H1 (cell line): ENCODE measurements at regions not wholly inside any gene's neighbourhood (a gene's known extent, or its start where the extent isn't known, plus 50 kb on each side); places are given as distances from the start of the nearest gene placed in this dataset.

Experiments used
- CTCF ChIA-PET: fragments of 300-600 bp; sonication (Branson Sonifier 250); formaldehyde crosslinking; loops from one replicate; lab custom pipeline; 2021; ENCODE audit not compliant: partially characterized antibody; lab: Charles Lee
- POLR2A ChIA-PET: fragments of 300-600 bp; sonication (Branson Sonifier 250); formaldehyde crosslinking; loops from one replicate; lab custom pipeline; 2021; ENCODE audit warnings: inconsistent platforms; ENCODE audit not compliant: partially characterized antibody; lab: Charles Lee
- DNase-seq, 2 experiments: peaks; one replicate each; pipeline versions ENCODE4 v3.0.0 to v3.0.0-alpha.2; 2010 to 2022; ENCODE audit warnings: low spot score in 2 of 2, low read depth in 1 of 2, mixed read lengths in 1 of 2
- FAIRE-seq: peaks from 2 replicates; lab custom pipeline; 2011; peaks lifted over from hg19 to GRCh38; lab: Jason Lieb, UNC
- H2AFZ ChIP-seq: 2 replicates; pipeline ENCODE4 v1.8.1; 2012; ENCODE audit warnings: low read length, inconsistent platforms
- H2AK5ac ChIP-seq: 2 replicates; pipeline ENCODE4 v1.6.1; 2013; ENCODE audit warnings: low read depth, low read length
- H2BK120ac ChIP-seq: replicated peaks from 2 replicates; pipeline ENCODE3; 2013; ENCODE audit warnings: low read depth, low read length, inconsistent platforms
- H2BK12ac ChIP-seq: 2 replicates; pipeline ENCODE4 v1.6.1; 2013; ENCODE audit warnings: low read depth, low read length
- H2BK15ac ChIP-seq: 2 replicates; pipeline ENCODE4 v1.6.1; 2013; ENCODE audit warnings: low read length
- H2BK20ac ChIP-seq: 2 replicates; pipeline ENCODE4 v1.6.1; 2013; ENCODE audit warnings: low read length
- H2BK5ac ChIP-seq: 2 replicates; pipeline ENCODE4 v1.6.1; 2013; ENCODE audit warnings: low read depth, low read length
- H3K14ac ChIP-seq: 2 replicates; pipeline ENCODE4 v1.6.1; 2013; ENCODE audit warnings: inconsistent platforms; ENCODE audit not compliant: insufficient read length
- H3K18ac ChIP-seq: 2 replicates; pipeline ENCODE4 v1.6.1; 2013; ENCODE audit warnings: low read length; ENCODE audit errors: extremely low read depth
- H3K23ac ChIP-seq: 2 replicates; pipeline ENCODE4 v1.6.1; 2013; ENCODE audit warnings: inconsistent platforms; ENCODE audit not compliant: insufficient read length
- H3K23me2 ChIP-seq: 2 replicates; pipeline ENCODE4 v1.6.1; 2013; ENCODE audit warnings: low read depth, low read length
- H3K27ac ChIP-seq: 2 replicates; pipeline ENCODE4 v1.6.1; 2011; ENCODE audit warnings: low read depth, low read length, inconsistent platforms
- H3K27me3 ChIP-seq, 4 experiments: replicated peaks in 1 of 4; 1 replicate in 1 of 4; 2 replicates in 3 of 4; pipeline versions ENCODE4 v1.6.1 to v1.8.1; 2011 to 2013; ENCODE audit warnings: low read length in 3 of 4, mild to moderate bottlenecking in 3 of 4, inconsistent platforms in 2 of 4, mixed read lengths in 2 of 4, moderate library complexity in 1 of 4; ENCODE audit not compliant: control insufficient read depth in 3 of 4, insufficient read depth in 3 of 4; ENCODE audit errors: extremely low read depth in 1 of 4
- H3K36me3 ChIP-seq, 4 experiments: 2 replicates each; pipeline versions ENCODE4 v1.6.1 to v1.8.1; 2011 to 2013; ENCODE audit warnings: mild to moderate bottlenecking in 4 of 4, low read length in 3 of 4, moderate library complexity in 2 of 4, control low read depth in 1 of 4, inconsistent platforms in 1 of 4; ENCODE audit not compliant: insufficient read depth in 4 of 4, control insufficient read depth in 2 of 4
- H3K4ac ChIP-seq: replicated peaks from 2 replicates; pipeline ENCODE3; 2013; ENCODE audit warnings: low read length, low read depth, mixed read lengths, inconsistent platforms; ENCODE audit not compliant: insufficient read length
- H3K4me1 ChIP-seq, 4 experiments: replicated peaks in 1 of 4; 1 replicate in 1 of 4; 2 replicates in 3 of 4; pipeline versions ENCODE4 v1.6.1 to v1.8.1; 2011 to 2013; ENCODE audit warnings: low read length in 3 of 4, inconsistent platforms in 2 of 4, mixed read lengths in 1 of 4; ENCODE audit not compliant: insufficient read depth in 4 of 4, control insufficient read depth in 3 of 4
- H3K4me2 ChIP-seq, 2 experiments: 2 replicates each; pipeline versions ENCODE4 v1.6.1 to v1.8.1; 2011 to 2013; ENCODE audit warnings: low read depth in 2 of 2, low read length in 2 of 2, control low read depth in 1 of 2, inconsistent platforms in 1 of 2, mild to moderate bottlenecking in 1 of 2; ENCODE audit not compliant: insufficient read depth in 1 of 2
- H3K4me3 ChIP-seq, 4 experiments: fragments of 200-600, 300-600 bp in 1 of 4; sonication (generic), shearing (Covaris generic), sonication (Bioruptor Twin) in 1 of 4; 2 replicates each; pipeline versions ENCODE4 v1.5.1 to v1.8.1; 2011 to 2016; ENCODE audit warnings: low read length in 4 of 4, low read depth in 3 of 4, control low read depth in 2 of 4, inconsistent platforms in 2 of 4, mild to moderate bottlenecking in 2 of 4, mixed read lengths in 1 of 4, moderate library complexity in 1 of 4; ENCODE audit not compliant: insufficient read depth in 2 of 4; ENCODE audit errors: extremely low read depth in 1 of 4
- H3K56ac ChIP-seq: replicated peaks from 2 replicates; pipeline ENCODE3; 2013; ENCODE audit warnings: low read depth, mild to moderate bottlenecking, mixed read lengths, low read length, inconsistent platforms; ENCODE audit not compliant: insufficient read length
- H3K79me1 ChIP-seq: 2 replicates; pipeline ENCODE4 v1.6.1; 2013; ENCODE audit warnings: low read depth, low read length, control low read depth
- H3K79me2 ChIP-seq, 2 experiments: 2 replicates each; pipeline versions ENCODE4 v1.6.1 to v1.8.1; 2012 to 2013; ENCODE audit warnings: low read length in 2 of 2, mild to moderate bottlenecking in 2 of 2, inconsistent platforms in 1 of 2; ENCODE audit not compliant: insufficient read depth in 2 of 2, control insufficient read depth in 1 of 2
- H3K9ac ChIP-seq, 4 experiments: replicated peaks in 1 of 4; 1 replicate in 1 of 4; 2 replicates in 3 of 4; pipeline versions ENCODE4 v1.6.1 to v1.8.1; 2011 to 2013; ENCODE audit warnings: low read depth in 3 of 4, low read length in 3 of 4, control low read depth in 2 of 4, mild to moderate bottlenecking in 2 of 4, moderate library complexity in 2 of 4, inconsistent platforms in 1 of 4; ENCODE audit errors: extremely low read depth in 1 of 4
- H3K9me3 ChIP-seq, 2 experiments: 2 replicates each; pipeline versions ENCODE4 v1.6.1 to v1.8.1; 2012 to 2013; ENCODE audit warnings: mild to moderate bottlenecking in 2 of 2, moderate library complexity in 2 of 2, control low read depth in 1 of 2, inconsistent platforms in 1 of 2, low read depth in 1 of 2, low read length in 1 of 2, mixed read lengths in 1 of 2; ENCODE audit not compliant: insufficient read depth in 2 of 2
- H4K20me1 ChIP-seq, 2 experiments: replicated peaks in 1 of 2; 2 replicates each; pipeline versions ENCODE3 to v1.8.1; 2011 to 2013; ENCODE audit warnings: inconsistent platforms in 2 of 2, low read length in 2 of 2, mild to moderate bottlenecking in 1 of 2; ENCODE audit not compliant: insufficient read depth in 2 of 2, control insufficient read depth in 1 of 2
- H4K5ac ChIP-seq: 2 replicates; pipeline ENCODE4 v1.6.1; 2013; ENCODE audit warnings: low read length, low read depth, mixed read lengths, inconsistent platforms; ENCODE audit not compliant: insufficient read length
- H4K8ac ChIP-seq: 2 replicates; pipeline ENCODE4 v1.8.0; 2013; ENCODE audit warnings: mild to moderate bottlenecking, moderate library complexity, low read length, inconsistent platforms; ENCODE audit not compliant: insufficient read depth; ENCODE audit errors: extremely low read depth
- H4K91ac ChIP-seq: replicated peaks from 2 replicates; pipeline ENCODE3; 2013; ENCODE audit warnings: low read length, mixed read lengths, inconsistent platforms; ENCODE audit not compliant: insufficient read length
- ASH2L ChIP-seq: fragments of 200-600, 300-600 bp; sonication (generic); IDR thresholded peaks from one replicate; pipeline ENCODE4 v1.7.1; 2017; ENCODE audit warnings: low read length
- BACH1 ChIP-seq: IDR thresholded peaks from 2 replicates; pipeline ENCODE4 v1.6.1; 2012; ENCODE audit warnings: low read length, improper control_type of control experiment
- BCL11A ChIP-seq, 2 experiments: IDR thresholded peaks; one replicate each; pipeline ENCODE4 v1.6.1; 2011; ENCODE audit warnings: low read depth in 2 of 2, low read length in 2 of 2, mild to moderate bottlenecking in 2 of 2
- FOSL1 ChIP-seq: IDR thresholded peaks from 2 replicates; pipeline ENCODE4 v1.6.1; 2011; ENCODE audit warnings: mild to moderate bottlenecking, low read depth, low read length, moderate library complexity; ENCODE audit not compliant: insufficient read depth
- HDAC6 ChIP-seq: IDR thresholded peaks from one replicate; pipeline ENCODE4 v1.7.1; 2012; ENCODE audit warnings: low read depth, mild to moderate bottlenecking, inconsistent platforms, low read length, moderate library complexity
- KDM5A ChIP-seq: fragments of 200-600 bp; IDR thresholded peaks from 2 replicates; pipeline ENCODE4 v1.7.1; 2012; ENCODE audit warnings: mild to moderate bottlenecking, low read length, inconsistent platforms, mixed read lengths
- POLR2A ChIP-seq, 2 experiments: IDR thresholded peaks; 1 replicate in 1 of 2; 2 replicates in 1 of 2; pipeline ENCODE4 v1.6.1; 2011; ENCODE audit warnings: low read depth in 2 of 2, low read length in 2 of 2, mild to moderate bottlenecking in 2 of 2; ENCODE audit errors: control extremely low read depth in 1 of 2
- POU5F1 ChIP-seq: IDR thresholded peaks from 2 replicates; pipeline ENCODE4 v1.6.1; 2011; ENCODE audit warnings: low read depth, mild to moderate bottlenecking, low read length, moderate library complexity
- RBBP5 ChIP-seq: IDR thresholded peaks from 2 replicates; pipeline ENCODE4 v1.7.1; 2012; ENCODE audit warnings: low read depth, mild to moderate bottlenecking, inconsistent platforms, low read length, moderate library complexity, borderline replicate concordance
- SAP30 ChIP-seq: fragments of 300-600 bp; sonication (generic); IDR thresholded peaks from 2 replicates; pipeline ENCODE4 v1.7.1; 2012; ENCODE audit warnings: low read length, moderate library complexity, mild to moderate bottlenecking, inconsistent platforms; ENCODE audit not compliant: insufficient read depth, insufficient replicate concordance
- SIN3A ChIP-seq, 2 experiments: IDR thresholded peaks in 1 of 2; conservative IDR thresholded peaks in 1 of 2; 2 replicates each; pipeline ENCODE4 v1.6.1; 2011 to 2012; ENCODE audit warnings: low read length in 2 of 2, improper control_type of control experiment in 1 of 2, low read depth in 1 of 2, mild to moderate bottlenecking in 1 of 2
- TAF7 ChIP-seq: optimal IDR thresholded peaks from 2 replicates; pipeline ENCODE3; 2011; ENCODE audit warnings: low read depth, mild to moderate bottlenecking, inconsistent platforms, low read length, moderate library complexity, borderline replicate concordance
- WGBS, 2 experiments: shearing (Covaris generic) in 1 of 2; methylation state at CpG; one replicate each; pipeline versions ENCODE4 v1.1.6 to v1.1.7; 2013 to 2015; ENCODE audit warnings: low lambda C conversion rate in 2 of 2, mixed read lengths in 2 of 2, inconsistent platforms in 1 of 2, low coverage in 1 of 2, missing lambda C conversion rate in 1 of 2; ENCODE audit not compliant: insufficient replicate concordance in 2 of 2, insufficient coverage in 1 of 2, insufficient read length in 1 of 2; ENCODE audit errors: extremely low coverage in 1 of 2, missing lambda C conversion rate in 1 of 2; 5-methylcytosine and 5-hydroxymethylcytosine counted together
- TF ChIP-seq, protein P1 (sequence below): IDR thresholded peaks from 2 replicates; pipeline ENCODE4 v1.6.1; 2011; ENCODE audit warnings: low read length, improper control_type of control experiment

DNA sequence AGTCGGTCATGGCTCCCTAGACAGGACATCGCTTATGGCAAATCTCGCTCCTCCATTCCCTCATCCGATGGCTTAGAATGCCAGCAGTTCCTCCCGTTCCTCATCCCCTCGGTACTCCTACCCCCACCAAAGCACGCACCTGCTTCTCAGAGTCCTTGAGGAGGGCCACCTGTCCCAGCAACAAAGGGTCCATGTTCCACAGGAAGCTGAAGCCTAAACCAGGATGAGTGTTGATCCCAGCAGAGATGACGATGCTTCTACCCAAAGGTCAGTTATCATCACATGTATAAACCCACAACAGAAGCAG is 111.2 kb downstream of the THBS2 start:
- Histone ChIP-seq H2BK20ac (no peak overlapping the region), H3K56ac (no peak overlapping the region), H3K23ac (no peak overlapping the region), H3K14ac (no peak overlapping the region), H2BK15ac (no peak overlapping the region), H3K36me3 (no peaks in the 10 kb centered on the region), H2AK5ac (no peak overlapping the region), H3K9ac (no peak overlapping the region), H4K91ac (no peak overlapping the region), H3K79me2 (no peaks in the 10 kb centered on the region), H3K27me3 (no peaks in the 10 kb centered on the region), H3K4ac (no peak overlapping the region), H3K23me2 (no peaks in the 10 kb centered on the region), H3K9me3 (peaks cover 0 to 2% of the 10 kb centered on the region in 2 experiments; a peak in 1 of 4 replicates), H3K4me3 (no peak overlapping the region), H3K27ac (no peak overlapping the region), H4K20me1 (no peaks in the 10 kb centered on the region), H3K4me1 (0 out of 7 replicates have a peak, but pooled peaks cover 0 to 2% (median 0%) of the 10 kb centered on the region in 4 experiments), H2AFZ (no peak overlapping the region), H4K5ac (no peak overlapping the region), H3K79me1 (no peaks in the 10 kb centered on the region), H2BK5ac (no peak overlapping the region), H3K18ac (no peak overlapping the region), H2BK12ac (no peak overlapping the region), H3K4me2 (no peak overlapping the region), H2BK120ac (no peak overlapping the region), H4K8ac (no peak overlapping the region)
- TF ChIP-seq POU5F1 (no peak), ASH2L (no peak), BACH1 (no peak), BCL11A (IDR thresholded peaks at IDR 0.05; ENCODE audit: low read depth in 2 of 2, low read length in 2 of 2) (no peak), KDM5A (no peak), FOSL1 (no peak), SIN3A (conservative IDR thresholded peaks at IDR 0.05 in 1 of 2, IDR thresholded peaks at IDR 0.05 in 1 of 2; ENCODE audit: low read depth in 1 of 2, low read length in 2 of 2) (no peak), TAF7 (no peak), SAP30 (no peak), HDAC6 (no peak), RBBP5 (no peak), POLR2A (IDR thresholded peaks at IDR 0.05; ENCODE audit: control extremely low read depth in 1 of 2, low read depth in 2 of 2, low read length in 2 of 2) (no peak)
- TF ChIP-seq, protein P1, sequence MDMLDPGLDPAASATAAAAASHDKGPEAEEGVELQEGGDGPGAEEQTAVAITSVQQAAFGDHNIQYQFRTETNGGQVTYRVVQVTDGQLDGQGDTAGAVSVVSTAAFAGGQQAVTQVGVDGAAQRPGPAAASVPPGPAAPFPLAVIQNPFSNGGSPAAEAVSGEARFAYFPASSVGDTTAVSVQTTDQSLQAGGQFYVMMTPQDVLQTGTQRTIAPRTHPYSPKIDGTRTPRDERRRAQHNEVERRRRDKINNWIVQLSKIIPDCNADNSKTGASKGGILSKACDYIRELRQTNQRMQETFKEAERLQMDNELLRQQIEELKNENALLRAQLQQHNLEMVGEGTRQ, result no peak
- FAIRE-seq, result no peak
- ChIA-PET CTCF (no interaction called here), POLR2A (no interaction called here)
- no peak for DNase-seq
- WGBS, 2 experiments, result 93% methylated on average over 8 of the region's 8 CpGs; no CpG with 5 or more reads in 1 of the 2 experiments
